H1 (cell line): ENCODE measurements at regions not wholly inside any gene's neighbourhood (a gene's known extent, or its start where the extent isn't known, plus 50 kb on each side); places are given as distances from the start of the nearest gene placed in this dataset.

Source experiments
- CBX5 ChIP-seq: fragments of 300-800, 300-1000 bp; sonication (generic); IDR thresholded peaks from 2 replicates; pipeline ENCODE4 v1.7.1; 2016; ENCODE audit warnings: antibody characterized with exemption, low read length, low read depth
- SP4 ChIP-seq: IDR thresholded peaks from 2 replicates; pipeline ENCODE4 v1.6.1; 2012; ENCODE audit warnings: low read length, inconsistent platforms

GRCh38 chr2:41061356-41061755, 609.5 kb upstream of the SLC8A1 start (continued):
- no peak for TF ChIP-seq CBX5
- no peak for TF ChIP-seq SP4
- TF ChIP-seq, all 59 proteins: peak for 0
